HK-2 (cell line): ENCODE measurements at regions not wholly inside any gene's neighbourhood (a gene's known extent, or its start where the extent isn't known, plus 50 kb on each side); places are given as distances from the start of the nearest gene placed in this dataset.
"Not testable (repeated sequence)": the region's sequence is repeated elsewhere in the genome, so short reads cannot be mapped to it uniquely, and the experiment has no call there.

Source experiments
- DNase-seq: peaks from one replicate; pipeline ENCODE4 v3.0.0-alpha.2; 2018; ENCODE audit not compliant: unreplicated experiment

DNA sequence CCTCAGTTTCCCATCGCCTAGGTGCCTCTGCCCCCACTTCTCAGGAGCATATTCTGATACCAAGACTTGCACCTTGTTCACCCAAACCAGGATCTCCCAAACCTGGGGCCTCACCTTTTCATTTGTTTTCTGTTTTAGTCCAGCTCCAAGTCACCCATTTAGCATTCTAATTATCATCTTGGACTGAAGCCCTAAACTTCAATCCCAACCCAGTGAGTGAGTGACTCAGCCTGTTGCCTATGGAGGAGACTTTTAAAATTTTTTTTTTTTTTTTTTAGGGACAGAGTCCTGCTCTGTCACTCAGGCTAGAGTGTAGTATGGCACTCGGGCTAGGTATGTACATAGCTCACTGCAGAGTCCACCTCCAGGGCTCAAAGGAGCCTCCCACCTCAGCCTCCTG is 378.9 kb upstream of the AUTS2 start:
- no peak for DNase-seq

DNA sequence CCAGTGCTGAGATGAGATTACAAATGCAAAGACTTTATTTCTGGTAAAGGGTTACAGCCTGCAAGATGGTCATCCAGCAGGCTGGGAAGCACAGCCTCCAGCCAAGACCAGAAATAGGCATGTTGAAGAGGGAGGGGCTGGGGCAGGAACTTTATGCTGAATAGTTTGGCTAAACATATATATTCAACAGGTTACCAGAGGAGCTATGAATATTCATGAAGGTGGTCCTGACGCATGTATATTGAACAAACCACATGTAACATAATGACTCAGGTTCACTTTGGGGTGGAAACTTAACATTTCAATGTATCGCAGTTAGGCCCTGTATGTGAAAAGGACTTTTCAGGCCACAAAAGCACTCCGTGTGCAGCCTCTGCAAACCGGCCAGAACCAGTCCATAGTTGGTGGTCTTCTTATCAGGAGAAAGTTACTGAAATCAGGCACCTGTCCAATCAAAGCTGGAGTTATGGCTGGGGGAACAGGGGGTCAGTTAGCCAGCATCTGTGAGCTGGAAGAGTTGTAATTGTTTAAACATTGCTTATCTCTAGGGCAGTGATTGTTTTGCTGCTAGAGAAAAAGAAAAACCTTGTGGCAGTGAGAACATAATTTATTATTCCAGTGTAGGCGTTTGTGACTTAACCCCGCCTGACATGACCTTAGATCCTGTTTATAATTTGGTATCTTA is 372.9 kb upstream of the AUTS2 start:
- no peak for DNase-seq

DNA sequence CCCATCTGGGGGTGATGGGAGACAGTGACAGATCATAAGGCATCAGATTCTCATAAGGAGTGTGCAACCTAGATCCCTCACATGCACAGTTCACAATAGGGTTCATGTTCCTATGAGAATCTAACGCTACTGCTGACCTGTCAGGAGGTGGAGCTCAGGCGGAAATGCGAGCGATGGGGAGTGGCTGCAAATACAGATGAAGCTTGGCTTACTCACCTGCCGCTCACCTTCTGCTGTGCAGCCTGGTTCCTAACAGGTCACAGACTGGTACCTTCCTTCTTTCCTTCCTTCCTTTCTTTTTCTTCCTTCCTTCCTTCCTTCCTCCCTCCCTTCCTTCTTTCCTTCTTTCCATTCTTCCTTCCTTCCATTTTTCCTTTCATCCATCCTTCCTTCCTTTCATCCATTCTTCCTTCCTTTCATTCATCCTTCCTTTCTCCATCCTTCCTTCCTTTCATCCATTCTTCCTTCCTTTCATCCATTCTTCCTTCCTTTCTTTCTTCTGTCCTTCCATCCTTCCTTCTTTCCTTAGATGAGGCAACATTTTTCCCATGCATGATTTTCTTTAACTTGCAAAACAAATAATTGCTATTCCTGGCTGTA is 370.0 kb upstream of the AUTS2 start:
- no peak for DNase-seq

DNA sequence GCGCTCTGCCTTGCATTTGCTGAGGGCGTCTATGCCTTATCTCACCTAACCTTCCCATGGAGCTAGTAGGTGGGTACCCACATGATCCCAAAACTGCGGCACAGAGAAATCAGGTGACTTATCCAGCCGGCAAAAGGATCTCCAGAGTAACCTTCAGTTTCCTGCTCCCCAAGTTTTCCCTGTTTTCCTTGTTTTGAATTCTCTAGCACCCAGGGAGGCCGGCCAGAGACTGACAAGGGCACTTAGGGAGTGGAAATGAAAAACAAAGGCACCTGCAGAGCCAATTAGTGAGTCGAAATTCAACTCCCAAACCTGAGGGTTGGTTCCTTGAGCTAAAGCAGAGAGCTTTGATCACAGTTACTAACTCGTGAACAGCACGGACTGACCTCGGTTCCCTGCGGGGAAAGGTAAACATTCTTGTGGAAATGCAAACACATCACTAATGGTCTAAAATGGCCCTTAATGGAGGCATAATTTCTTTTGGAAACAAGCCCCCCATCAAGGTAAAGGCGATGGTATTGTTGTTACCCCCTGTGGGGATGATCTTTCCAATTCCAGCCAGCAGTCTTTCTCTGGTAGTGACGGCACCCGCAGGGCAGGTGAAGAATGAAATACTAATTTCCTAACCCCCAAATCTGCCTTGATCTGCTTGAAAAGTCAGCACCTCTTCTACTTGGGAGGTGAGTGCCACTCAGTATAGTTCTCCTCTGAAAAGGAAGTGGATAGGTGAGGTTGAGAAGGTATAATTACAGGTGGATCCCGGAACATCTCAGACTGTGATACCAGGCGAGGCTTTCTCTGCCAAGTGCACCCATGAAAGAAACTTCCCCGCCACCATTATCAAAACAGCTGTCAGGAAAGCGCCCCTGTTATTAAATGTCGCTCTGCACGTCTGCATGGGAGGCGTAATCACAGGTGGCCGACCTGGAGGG is 365.6 kb upstream of the AUTS2 start:
- no peak for DNase-seq

DNA sequence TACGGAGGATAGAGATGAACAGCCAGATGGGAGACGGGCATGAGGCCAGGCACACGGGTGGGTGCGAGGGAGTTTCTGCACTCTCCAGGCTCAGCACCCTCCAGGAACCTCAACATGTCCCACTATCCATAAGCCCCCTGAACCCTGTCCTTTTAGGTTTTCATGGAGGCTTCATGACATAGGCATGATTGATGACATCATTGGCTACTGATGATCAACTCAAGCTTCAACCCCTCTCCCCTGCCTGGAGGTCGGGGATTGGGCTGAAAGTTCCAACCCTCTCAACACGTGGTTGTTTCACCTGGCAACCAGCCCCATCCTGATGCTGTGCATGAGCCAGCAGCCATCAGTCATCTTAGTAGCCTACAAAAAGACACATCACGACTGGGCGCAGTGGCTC is 360.7 kb upstream of the AUTS2 start:
- no peak for DNase-seq

DNA sequence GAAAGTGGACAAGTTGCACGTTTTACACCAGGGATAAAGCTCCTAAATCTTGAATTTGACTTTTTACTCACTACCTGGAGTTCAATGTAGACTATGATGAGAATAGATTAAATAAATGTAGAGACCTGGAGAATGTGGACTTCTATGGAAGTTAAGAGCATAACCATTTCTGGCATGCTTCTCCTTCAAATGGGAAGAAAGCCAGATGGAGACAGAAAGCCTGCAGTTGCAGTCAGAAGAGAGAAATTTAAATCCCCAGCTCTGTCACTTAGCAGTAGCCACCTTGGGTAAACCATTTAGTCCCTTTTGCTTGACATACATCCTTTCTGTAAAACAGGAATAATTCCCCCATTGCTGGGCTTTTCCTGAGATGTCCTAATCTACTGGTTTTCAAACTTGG is 355.3 kb upstream of the AUTS2 start:
- DNase-seq: no peak

DNA sequence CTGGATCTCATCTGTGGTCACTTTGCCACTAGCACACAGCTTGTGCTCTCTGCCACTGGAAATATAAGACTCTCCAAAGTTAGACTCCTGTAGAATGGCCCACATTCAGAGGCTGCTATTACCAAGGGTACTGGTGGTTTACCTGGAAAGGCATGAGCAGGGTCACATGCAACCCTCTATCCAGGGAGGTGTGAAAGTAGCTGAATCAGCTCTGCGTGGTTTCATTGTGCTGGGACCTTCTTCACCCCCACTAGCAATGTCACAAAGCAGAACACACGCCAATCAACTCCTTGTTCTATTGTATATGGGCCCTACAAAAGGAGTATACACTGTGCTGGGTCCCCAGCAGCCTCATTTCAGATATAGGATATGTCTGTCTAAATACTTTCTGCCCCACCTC is 353.6 kb upstream of the AUTS2 start:
- no peak for DNase-seq

DNA sequence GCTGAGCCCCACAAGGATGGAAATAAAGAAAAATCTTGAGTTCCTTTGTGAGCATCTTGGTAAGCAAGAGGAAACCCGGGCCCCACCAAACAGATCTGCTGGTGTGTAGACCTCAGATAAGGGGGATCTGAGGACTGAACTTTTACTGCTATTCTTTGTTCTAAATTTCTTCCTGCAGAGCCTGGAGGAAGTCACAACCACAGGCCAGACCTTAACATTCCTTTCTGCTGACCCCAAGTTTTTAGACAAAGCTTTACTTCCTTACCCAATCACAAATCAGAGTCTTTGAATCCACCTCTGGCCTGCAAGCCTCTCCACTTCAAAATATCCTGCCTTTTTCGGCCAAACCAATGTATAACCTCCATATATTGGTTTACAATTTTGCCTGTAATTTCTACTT is 352.6 kb upstream of the AUTS2 start:
- no peak for DNase-seq

DNA sequence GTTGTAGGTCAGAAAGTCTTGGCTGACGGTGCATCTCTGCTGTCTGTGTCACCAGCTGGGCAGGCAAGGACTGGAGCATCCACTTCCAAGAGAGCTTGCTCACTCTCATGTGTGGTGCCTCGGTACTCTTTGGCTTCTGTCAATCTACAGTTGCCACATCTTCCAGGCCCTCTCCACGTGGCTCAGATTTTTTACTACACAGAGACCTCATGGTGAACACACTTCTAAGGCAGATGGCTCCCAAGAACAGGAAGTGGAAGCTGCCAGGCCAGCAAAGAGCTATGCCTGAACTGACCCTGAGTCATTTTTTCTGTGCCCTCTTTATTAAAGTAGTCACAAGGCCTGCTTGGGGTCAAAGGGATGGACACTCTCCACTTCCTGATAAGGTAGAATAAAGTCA is 351.5 kb upstream of the AUTS2 start:
- no peak for DNase-seq

DNA sequence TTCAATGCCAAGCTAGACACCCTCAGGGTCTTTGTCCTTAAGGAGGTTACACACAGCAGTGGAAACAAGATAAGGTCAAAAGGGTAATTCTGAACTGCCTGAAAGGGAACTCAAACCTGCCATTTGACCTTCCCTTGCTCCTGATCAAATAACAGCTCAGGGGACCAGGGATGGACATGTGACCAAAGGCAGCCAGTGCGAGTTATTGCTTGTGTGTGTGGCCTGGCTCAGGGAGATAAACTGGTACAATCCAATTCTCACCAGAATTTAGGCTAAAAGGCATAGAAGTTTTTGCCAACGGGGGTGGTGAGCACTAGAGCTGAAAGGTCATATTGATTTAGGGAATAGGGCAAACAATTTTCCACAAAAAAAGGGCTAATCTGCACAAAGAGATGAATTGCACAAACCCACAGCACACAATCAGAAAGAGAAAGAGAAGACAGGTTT is 349.9 kb upstream of the AUTS2 start:
- not testable (repeated sequence) for DNase-seq

DNA sequence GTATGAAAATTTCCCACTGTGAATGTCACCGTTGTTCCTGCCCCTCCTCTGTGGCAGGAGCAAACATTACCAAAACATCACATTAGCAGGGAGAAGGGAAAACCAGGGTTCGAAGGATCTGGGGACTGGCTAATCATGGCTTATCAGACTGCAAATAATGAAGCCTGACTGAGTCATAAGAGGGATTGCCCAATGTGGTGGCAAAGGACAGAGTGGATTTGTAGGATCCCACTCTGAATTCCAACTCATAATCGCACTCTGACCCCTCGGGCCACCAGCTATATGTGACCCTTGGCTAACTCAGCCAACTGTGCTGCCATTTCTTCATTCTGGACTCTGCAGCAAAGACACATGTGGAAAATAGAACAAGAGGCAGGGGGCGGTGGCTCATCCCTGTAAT is 347.3 kb upstream of the AUTS2 start:
- no peak for DNase-seq

DNA sequence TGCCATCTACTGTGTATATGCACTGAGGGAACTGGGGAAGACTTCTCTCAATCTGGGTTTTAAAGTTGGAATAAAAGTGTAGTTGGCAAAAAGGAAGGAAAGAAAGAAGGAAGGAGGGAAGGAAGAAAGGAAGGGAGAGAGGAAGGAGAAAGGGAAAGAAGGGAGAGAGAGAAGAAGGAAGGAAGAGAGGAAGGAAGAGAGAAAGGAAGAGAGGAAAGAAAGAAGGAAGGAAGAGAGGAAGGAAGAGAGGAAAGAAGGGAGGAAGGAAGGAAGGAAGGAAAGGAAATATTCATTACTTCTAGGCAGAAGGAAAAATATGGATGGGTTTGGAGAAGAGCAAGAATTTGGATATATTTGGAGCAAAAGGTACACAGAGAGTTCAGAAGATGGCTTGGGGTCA is 343.6 kb upstream of the AUTS2 start:
- no peak for DNase-seq

DNA sequence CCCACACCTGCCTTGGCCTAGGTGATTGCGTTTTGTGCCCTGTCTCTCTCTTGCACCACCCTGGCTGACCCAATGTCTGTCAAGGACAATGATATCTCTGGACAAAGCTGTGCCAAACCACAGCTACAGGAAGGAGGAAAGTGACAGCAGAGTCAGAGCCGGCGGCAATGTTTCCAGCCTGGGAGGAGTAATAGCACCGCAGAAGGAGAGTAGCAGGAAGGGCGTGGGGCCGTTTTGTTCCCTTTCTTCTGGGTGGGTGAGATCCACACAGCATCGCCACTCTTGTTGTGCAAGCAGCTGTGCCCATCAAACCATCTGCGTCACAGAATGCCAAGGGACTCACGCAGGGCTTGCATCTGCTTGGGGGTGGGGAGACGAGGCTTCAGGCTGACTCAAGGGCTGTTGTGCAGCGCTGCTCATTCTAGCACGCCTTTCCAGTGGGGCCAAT is 341.6 kb upstream of the AUTS2 start:
- DNase-seq: no peak

DNA sequence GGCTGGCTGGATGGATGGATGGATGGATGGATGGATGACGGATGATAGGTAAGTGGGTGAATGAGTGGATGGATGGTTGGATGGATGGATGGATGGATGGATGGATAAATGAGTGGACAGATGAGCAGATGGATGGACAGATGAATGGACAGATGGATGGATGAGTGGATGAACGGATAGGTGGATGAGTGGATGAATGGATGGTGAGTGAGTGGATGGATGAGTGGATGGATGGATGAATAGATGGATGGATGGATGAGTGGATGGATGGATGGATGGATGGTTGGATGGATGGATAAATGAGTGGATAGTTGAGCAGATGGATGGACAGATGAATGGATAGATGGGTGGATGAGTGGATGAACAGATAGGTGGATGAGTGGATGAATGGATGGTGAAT is 340.7 kb upstream of the AUTS2 start:
- no peak for DNase-seq

DNA sequence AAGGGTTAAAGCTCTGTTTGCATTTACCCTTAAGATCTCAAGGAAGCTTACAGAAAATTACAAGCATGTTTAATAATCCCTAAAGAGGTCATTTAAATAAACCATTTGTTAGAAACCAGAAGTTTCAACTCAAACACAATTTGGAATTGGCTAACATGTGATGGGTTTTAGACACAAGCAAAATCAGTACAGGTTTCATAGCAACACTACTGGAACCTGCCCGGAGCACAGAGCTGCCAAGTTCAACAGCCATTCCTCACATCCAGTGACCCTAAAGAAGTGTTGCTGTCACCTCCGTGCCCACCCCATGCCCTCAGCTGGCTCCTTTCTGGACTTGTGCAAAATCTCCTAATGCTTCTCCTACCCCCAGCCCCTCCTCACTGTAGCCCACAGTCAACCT is 338.8 kb upstream of the AUTS2 start:
- no peak for DNase-seq

DNA sequence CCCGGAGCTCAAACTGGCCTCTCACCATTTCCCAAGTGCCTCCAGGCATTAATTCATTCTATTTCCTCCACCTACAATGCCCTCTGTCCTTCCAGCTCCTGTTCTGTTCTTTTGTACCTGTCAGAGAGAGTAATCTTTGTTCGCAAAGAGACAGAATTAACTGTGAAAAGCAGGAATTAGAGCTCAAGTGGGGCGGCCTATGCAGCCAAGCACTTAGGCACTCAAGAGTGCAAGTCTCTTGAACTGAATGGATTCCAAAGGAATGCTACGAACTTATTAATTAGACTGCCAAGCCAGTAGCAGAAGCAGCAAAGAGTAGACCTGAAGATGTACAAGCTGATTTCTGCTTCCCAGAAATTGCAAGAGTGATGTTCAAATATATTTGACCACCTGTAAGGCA is 338.3 kb upstream of the AUTS2 start:
- DNase-seq: no peak

DNA sequence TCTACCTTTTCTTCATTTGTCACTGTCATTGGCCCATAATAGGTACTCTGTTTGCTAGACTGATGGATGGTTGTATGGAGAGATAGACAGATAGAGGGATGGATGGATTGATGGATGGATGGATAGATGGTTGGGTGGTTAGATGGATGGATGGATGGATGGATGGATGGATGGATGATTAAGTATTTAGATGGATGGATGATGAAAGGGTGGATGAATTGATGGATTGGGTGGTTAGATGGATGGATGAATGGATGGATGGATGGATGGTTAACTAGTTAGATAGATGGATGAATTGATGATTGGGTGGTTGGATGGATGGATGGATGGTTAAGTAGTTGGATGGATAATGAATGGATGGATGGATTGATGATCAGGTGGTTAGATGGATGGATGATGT is 334.7 kb upstream of the AUTS2 start:
- no peak for DNase-seq

DNA sequence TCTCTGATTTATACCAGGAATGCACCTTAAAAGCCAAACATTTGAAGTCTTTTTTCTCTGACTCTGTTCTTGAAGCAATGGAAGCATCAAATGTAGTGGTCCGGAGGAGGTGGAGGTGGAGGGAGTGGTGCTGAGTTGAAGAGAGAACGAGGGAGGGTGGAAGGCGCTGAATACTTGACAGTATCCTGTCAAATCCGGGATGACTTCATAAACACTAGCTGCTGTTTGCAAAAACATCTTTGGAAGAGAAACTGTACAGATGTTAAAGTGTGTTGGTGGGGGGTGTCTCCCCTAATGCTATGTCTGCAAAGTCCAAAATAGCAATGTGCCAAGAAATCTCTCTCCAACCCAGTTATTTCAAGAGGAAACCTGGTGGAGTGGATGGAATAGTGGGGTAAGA is 328.5 kb upstream of the AUTS2 start:
- no peak for DNase-seq

DNA sequence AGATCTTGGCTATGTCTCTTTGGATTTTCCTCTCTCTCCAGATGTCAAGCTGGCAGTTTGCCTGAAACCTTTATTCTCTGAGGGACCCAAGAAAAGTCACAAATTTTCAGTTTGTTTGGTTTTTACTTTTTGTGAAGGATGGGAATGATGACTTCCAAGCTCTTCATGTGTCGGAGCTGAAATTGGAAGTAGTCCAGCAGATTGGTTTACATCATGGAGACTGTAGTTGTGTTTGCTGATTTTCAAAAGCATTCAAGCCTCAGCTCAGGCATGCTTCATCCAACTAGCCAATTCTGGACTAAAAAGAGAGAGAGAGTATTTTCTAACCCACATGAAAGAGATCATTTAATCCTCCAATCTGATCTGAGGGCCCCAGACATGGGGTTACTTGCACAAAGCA is 326.2 kb upstream of the AUTS2 start:
- DNase-seq: no peak

DNA sequence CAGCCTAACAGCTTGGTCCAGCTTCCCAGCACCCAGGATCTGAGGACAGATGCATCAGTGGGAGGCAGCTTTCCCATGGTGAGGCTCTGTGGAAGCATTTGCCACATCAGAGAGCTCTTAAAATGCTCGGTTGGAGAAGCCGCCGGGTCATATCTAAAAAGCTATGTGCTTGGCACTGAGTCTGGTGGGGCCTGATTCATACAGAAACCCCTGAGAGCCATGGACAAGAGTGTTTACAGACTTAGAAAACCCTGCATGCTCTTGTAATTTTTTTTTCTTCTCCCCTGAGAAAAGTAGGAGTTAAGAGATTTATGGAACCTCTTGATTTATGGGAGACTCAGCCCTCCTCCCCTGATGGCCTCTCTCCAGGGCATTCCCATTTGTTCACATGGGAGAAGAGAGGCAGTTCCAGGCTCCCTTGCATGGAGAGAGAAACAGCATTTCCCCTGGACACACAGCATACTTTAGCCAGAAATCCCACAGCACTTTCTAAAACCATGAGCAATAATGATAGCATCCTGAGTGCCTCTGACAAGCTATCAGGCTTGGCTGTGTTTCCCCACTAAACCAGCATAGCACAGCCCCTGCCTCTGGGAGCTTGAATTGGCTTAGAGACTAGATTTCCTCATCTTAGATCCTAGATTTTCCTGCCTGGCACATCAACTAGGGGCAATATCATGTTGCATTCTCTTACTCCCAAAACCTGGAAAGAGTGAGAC is 322.1 kb upstream of the AUTS2 start:
- DNase-seq: no peak

DNA sequence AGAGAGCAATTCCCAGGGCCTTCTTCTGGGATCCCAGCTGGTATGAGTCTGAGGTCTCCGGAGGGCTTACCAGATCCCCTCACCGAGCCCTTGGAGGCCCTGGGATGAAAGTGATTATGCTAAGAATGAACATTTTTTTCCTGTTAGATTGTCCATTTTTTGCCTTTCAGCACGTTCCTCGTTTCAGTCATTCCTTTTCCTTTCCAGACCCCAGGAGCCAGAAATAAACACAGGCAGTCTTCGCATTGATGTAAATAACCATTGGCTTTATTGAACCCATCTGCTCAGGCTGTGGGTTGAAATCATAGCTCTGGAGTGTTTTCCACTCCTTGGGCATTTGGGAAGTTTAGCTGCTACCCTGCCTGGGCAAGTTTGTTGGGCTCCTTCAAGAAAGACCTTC is 320.9 kb upstream of the AUTS2 start:
- DNase-seq: no peak

DNA sequence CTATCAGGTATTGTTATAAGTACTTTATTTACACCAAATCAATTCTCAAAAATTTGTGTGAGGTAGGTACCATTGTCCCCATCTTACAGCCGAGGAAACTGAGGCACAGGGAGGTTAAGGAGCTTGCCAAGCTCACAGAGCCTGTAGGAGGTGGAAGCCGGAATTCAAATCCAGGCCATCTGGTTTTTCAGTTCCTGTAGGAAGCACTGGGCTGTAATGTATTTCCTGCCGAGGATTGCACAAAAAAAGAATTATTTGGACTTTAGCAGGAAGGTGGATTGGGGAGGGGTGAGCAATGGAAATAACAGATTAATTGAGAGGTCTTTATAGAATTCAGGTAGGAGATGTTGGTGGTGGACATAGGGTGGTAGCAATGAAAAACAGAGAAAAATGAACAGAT is 315.3 kb upstream of the AUTS2 start:
- DNase-seq: no peak
